Vagina (tissue), 2 donors: ENCODE measurements at regions not wholly inside any gene's neighbourhood (a gene's known extent, or its start where the extent isn't known, plus 50 kb on each side); places are given as distances from the start of the nearest gene placed in this dataset.

Experiments
- CTCF ChIP-seq, 3 experiments: fragments of 450-650 bp in 2 of 3; fragments of 200-600 bp in 1 of 3; sonication (generic) in 1 of 3; IDR thresholded peaks; one replicate each; pipeline ENCODE4 v1.5.1; 2017 to 2019; ENCODE audit warnings: antibody characterized with exemption in 3 of 3, mild to moderate bottlenecking in 2 of 3, moderate library complexity in 2 of 3
- POLR2A ChIP-seq, 2 donors: fragments of 450-650 bp; IDR thresholded peaks; one replicate each; pipeline ENCODE4 v1.6.1; 2017; ENCODE audit warnings: antibody characterized with exemption in 2 of 2, mild to moderate bottlenecking in 2 of 2, moderate library complexity in 2 of 2

GRCh38 chr2:2932692-2933305 is 444.8 kb downstream of the EIPR1 start:
- TF ChIP-seq CTCF (IDR thresholded peaks at IDR 0.05) (no peak), POLR2A (IDR thresholded peaks at IDR 0.05) (no peak)
